ENCODE measurements at regions not wholly inside any gene's neighbourhood (a gene's known extent, or its start where the extent isn't known, plus 50 kb on each side); places are given as distances from the start of the nearest gene placed in this dataset.
"Not testable (repeated sequence)": the region's sequence is repeated elsewhere in the genome, so short reads cannot be mapped to it uniquely, and the experiment has no call there.

GRCh38 chrX:67475259-67475658, 68.6 kb upstream of the AR start:
- DNase-seq (ENCODE audit: low spot score) = not testable (repeated sequence)

- DNase-seq (ENCODE audit: low spot score) = no peak
Observed at GRCh38 chrX:67480789-67481188, 63.0 kb upstream of the AR start.

All from GM03348 (cell line).